ENCODE measurements at regions not wholly inside any gene's neighbourhood (a gene's known extent, or its start where the extent isn't known, plus 50 kb on each side); places are given as distances from the start of the nearest gene placed in this dataset.

DNA sequence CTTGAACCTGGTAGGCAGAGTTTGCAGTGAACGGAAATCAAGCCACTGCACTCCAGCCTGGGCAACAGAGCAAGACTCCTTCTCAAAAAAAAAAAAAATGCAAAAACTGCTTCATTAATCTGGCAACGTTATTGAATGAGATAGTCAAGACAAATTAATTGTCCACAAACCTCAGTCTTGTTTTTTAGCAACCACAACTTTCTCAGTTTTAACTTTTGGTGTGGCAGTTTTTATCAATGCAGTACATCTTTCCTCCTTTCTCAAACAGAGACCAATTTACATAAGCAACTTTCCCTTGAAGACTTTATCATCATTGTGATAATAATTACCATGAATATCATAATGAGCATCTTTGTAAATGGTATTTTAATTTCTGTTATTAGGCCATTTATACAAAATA, 61.7 kb upstream of the GALNTL6 start:
- TF ChIP-seq, protein P1, sequence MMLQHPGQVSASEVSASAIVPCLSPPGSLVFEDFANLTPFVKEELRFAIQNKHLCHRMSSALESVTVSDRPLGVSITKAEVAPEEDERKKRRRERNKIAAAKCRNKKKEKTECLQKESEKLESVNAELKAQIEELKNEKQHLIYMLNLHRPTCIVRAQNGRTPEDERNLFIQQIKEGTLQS (CRISPR knock-in tag; conservative IDR thresholded peaks at IDR 0.05): no peak
- no peak for TF ChIP-seq TCF7 (CRISPR knock-in tag; IDR thresholded peaks at IDR 0.05; ENCODE audit: low read depth)
- no peak for TF ChIP-seq ZNF671 (CRISPR knock-in tag; IDR thresholded peaks at IDR 0.05)
- no peak for TF ChIP-seq NFE2L1 (CRISPR knock-in tag; IDR thresholded peaks at IDR 0.05)
- no peak for TF ChIP-seq HMGA2 (CRISPR knock-in tag; IDR thresholded peaks at IDR 0.05)
- TF ChIP-seq SMAD3 (CRISPR knock-in tag; IDR thresholded peaks at IDR 0.05; ENCODE audit: borderline replicate concordance): no peak
- TF ChIP-seq, protein P2, sequence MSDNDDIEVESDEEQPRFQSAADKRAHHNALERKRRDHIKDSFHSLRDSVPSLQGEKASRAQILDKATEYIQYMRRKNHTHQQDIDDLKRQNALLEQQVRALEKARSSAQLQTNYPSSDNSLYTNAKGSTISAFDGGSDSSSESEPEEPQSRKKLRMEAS (CRISPR knock-in tag; IDR thresholded peaks at IDR 0.05): no peak
- TF ChIP-seq, protein P3, sequence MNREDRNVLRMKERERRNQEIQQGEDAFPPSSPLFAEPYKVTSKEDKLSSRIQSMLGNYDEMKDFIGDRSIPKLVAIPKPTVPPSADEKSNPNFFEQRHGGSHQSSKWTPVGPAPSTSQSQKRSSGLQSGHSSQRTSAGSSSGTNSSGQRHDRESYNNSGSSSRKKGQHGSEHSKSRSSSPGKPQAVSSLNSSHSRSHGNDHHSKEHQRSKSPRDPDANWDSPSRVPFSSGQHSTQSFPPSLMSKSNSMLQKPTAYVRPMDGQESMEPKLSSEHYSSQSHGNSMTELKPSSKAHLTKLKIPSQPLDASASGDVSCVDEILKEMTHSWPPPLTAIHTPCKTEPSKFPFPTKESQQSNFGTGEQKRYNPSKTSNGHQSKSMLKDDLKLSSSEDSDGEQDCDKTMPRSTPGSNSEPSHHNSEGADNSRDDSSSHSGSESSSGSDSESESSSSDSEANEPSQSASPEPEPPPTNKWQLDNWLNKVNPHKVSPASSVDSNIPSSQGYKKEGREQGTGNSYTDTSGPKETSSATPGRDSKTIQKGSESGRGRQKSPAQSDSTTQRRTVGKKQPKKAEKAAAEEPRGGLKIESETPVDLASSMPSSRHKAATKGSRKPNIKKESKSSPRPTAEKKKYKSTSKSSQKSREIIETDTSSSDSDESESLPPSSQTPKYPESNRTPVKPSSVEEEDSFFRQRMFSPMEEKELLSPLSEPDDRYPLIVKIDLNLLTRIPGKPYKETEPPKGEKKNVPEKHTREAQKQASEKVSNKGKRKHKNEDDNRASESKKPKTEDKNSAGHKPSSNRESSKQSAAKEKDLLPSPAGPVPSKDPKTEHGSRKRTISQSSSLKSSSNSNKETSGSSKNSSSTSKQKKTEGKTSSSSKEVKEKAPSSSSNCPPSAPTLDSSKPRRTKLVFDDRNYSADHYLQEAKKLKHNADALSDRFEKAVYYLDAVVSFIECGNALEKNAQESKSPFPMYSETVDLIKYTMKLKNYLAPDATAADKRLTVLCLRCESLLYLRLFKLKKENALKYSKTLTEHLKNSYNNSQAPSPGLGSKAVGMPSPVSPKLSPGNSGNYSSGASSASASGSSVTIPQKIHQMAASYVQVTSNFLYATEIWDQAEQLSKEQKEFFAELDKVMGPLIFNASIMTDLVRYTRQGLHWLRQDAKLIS (CRISPR knock-in tag; IDR thresholded peaks at IDR 0.05; ENCODE audit: borderline replicate concordance): no peak
- TF ChIP-seq, protein P4, sequence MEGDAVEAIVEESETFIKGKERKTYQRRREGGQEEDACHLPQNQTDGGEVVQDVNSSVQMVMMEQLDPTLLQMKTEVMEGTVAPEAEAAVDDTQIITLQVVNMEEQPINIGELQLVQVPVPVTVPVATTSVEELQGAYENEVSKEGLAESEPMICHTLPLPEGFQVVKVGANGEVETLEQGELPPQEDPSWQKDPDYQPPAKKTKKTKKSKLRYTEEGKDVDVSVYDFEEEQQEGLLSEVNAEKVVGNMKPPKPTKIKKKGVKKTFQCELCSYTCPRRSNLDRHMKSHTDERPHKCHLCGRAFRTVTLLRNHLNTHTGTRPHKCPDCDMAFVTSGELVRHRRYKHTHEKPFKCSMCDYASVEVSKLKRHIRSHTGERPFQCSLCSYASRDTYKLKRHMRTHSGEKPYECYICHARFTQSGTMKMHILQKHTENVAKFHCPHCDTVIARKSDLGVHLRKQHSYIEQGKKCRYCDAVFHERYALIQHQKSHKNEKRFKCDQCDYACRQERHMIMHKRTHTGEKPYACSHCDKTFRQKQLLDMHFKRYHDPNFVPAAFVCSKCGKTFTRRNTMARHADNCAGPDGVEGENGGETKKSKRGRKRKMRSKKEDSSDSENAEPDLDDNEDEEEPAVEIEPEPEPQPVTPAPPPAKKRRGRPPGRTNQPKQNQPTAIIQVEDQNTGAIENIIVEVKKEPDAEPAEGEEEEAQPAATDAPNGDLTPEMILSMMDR (IDR thresholded peaks at IDR 0.05): no peak
- TF ChIP-seq, protein P5, sequence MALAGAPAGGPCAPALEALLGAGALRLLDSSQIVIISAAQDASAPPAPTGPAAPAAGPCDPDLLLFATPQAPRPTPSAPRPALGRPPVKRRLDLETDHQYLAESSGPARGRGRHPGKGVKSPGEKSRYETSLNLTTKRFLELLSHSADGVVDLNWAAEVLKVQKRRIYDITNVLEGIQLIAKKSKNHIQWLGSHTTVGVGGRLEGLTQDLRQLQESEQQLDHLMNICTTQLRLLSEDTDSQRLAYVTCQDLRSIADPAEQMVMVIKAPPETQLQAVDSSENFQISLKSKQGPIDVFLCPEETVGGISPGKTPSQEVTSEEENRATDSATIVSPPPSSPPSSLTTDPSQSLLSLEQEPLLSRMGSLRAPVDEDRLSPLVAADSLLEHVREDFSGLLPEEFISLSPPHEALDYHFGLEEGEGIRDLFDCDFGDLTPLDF (CRISPR knock-in tag; IDR thresholded peaks at IDR 0.05): no peak
- no peak for TF ChIP-seq NR1H2 (CRISPR knock-in tag; IDR thresholded peaks at IDR 0.05)
- TF ChIP-seq, protein P6, sequence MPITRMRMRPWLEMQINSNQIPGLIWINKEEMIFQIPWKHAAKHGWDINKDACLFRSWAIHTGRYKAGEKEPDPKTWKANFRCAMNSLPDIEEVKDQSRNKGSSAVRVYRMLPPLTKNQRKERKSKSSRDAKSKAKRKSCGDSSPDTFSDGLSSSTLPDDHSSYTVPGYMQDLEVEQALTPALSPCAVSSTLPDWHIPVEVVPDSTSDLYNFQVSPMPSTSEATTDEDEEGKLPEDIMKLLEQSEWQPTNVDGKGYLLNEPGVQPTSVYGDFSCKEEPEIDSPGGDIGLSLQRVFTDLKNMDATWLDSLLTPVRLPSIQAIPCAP (CRISPR knock-in tag; IDR thresholded peaks at IDR 0.05): no peak
- TF ChIP-seq, protein P7, sequence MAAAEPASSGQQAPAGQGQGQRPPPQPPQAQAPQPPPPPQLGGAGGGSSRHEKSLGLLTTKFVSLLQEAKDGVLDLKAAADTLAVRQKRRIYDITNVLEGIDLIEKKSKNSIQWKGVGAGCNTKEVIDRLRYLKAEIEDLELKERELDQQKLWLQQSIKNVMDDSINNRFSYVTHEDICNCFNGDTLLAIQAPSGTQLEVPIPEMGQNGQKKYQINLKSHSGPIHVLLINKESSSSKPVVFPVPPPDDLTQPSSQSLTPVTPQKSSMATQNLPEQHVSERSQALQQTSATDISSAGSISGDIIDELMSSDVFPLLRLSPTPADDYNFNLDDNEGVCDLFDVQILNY (CRISPR knock-in tag; IDR thresholded peaks at IDR 0.05): no peak
- TF ChIP-seq, protein P8, sequence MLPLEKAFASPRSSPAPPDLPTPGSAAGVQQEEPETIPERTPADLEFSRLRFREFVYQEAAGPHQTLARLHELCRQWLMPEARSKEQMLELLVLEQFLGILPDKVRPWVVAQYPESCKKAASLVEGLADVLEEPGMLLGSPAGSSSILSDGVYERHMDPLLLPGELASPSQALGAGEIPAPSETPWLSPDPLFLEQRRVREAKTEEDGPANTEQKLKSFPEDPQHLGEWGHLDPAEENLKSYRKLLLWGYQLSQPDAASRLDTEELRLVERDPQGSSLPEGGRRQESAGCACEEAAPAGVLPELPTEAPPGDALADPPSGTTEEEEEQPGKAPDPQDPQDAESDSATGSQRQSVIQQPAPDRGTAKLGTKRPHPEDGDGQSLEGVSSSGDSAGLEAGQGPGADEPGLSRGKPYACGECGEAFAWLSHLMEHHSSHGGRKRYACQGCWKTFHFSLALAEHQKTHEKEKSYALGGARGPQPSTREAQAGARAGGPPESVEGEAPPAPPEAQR (CRISPR knock-in tag; IDR thresholded peaks at IDR 0.05): no peak
- Mint-ChIP-seq H3K27me3 (ENCODE audit: low read depth) (no peaks in the 10 kb centered on the region), H3K9me3 (no peaks in the 10 kb centered on the region), H3K36me3 (no peaks in the 10 kb centered on the region), H3K4me1 (no peaks in the 10 kb centered on the region), H3K27ac (no peak overlapping the region), H3K4me3 (no peak overlapping the region)
- CTCF ChIA-PET: no interaction called here
- ATAC-seq (no peak), DNase-seq (ENCODE audit: low spot score) (no peak)
- POLR2A ChIA-PET: no interaction called here

DNA sequence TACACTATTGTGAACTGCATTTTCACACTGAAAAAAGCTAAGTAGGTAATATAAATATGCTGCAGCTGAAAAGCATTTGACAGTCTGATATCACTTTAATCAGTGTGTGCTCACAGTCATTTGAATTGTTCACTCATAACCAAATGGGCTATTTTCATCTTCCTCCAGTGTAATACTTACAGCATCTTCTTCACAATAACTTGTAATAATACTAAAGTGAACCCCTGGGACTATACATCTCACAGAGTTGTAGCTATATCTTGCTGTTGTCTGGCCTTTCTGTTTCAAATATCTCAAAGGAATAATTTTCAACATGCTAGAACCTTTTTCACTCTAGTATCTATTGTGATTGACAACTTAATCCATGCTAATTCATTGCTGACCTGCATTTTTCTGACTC, 66.8 kb upstream of the GALNTL6 start:
- CTCF ChIA-PET: no interaction called here
- POLR2A ChIA-PET: no interaction called here
- TF ChIP-seq, protein P3 (CRISPR knock-in tag; IDR thresholded peaks at IDR 0.05; ENCODE audit: borderline replicate concordance): no peak
- TF ChIP-seq, protein P9, sequence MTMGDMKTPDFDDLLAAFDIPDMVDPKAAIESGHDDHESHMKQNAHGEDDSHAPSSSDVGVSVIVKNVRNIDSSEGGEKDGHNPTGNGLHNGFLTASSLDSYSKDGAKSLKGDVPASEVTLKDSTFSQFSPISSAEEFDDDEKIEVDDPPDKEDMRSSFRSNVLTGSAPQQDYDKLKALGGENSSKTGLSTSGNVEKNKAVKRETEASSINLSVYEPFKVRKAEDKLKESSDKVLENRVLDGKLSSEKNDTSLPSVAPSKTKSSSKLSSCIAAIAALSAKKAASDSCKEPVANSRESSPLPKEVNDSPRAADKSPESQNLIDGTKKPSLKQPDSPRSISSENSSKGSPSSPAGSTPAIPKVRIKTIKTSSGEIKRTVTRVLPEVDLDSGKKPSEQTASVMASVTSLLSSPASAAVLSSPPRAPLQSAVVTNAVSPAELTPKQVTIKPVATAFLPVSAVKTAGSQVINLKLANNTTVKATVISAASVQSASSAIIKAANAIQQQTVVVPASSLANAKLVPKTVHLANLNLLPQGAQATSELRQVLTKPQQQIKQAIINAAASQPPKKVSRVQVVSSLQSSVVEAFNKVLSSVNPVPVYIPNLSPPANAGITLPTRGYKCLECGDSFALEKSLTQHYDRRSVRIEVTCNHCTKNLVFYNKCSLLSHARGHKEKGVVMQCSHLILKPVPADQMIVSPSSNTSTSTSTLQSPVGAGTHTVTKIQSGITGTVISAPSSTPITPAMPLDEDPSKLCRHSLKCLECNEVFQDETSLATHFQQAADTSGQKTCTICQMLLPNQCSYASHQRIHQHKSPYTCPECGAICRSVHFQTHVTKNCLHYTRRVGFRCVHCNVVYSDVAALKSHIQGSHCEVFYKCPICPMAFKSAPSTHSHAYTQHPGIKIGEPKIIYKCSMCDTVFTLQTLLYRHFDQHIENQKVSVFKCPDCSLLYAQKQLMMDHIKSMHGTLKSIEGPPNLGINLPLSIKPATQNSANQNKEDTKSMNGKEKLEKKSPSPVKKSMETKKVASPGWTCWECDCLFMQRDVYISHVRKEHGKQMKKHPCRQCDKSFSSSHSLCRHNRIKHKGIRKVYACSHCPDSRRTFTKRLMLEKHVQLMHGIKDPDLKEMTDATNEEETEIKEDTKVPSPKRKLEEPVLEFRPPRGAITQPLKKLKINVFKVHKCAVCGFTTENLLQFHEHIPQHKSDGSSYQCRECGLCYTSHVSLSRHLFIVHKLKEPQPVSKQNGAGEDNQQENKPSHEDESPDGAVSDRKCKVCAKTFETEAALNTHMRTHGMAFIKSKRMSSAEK (CRISPR knock-in tag; IDR thresholded peaks at IDR 0.05; ENCODE audit: borderline replicate concordance): no peak

More for the DNA sequence above, 66.8 kb upstream of the GALNTL6 start:
- Mint-ChIP-seq H3K9me3 (no peaks in the 10 kb centered on the region), H3K4me3 (no peak overlapping the region), H3K36me3 (no peaks in the 10 kb centered on the region), H3K4me1 (no peaks in the 10 kb centered on the region), H3K27ac (no peak overlapping the region), H3K27me3 (ENCODE audit: low read depth) (no peaks in the 10 kb centered on the region)
- ATAC-seq (no peak), DNase-seq (ENCODE audit: low spot score) (no peak)
